AG09319 (cell line): ENCODE measurements at regions not wholly inside any gene's neighbourhood (a gene's known extent, or its start where the extent isn't known, plus 50 kb on each side); places are given as distances from the start of the nearest gene placed in this dataset.

Experiments used
- DNase-seq: peaks from one replicate; pipeline ENCODE4 v3.0.0-alpha.2; 2010; ENCODE audit warnings: low read depth; ENCODE audit errors: extremely low read depth
- CTCF ChIP-seq: IDR thresholded peaks from 2 replicates; pipeline ENCODE4 v1.5.1; 2011; ENCODE audit warnings: low read depth, mild to moderate bottlenecking, inconsistent platforms, low read length, moderate library complexity

- DNase-seq: no peak
- TF ChIP-seq CTCF: no peak
These were observed 419.9 kb upstream of the ATP2B1 start for GRCh38 chr12:90128526-90128925.

GRCh38 chr12:90126125-90126524 lies 417.5 kb upstream of the ATP2B1 start:
- no peak for TF ChIP-seq CTCF

GRCh38 chr12:90124914-90125313 lies 416.3 kb upstream of the ATP2B1 start:
- TF ChIP-seq CTCF: no peak
- no peak for DNase-seq

More at GRCh38 chr12:90126125-90126524, 417.5 kb upstream of the ATP2B1 start:
- no peak for DNase-seq

GRCh38 chr12:90124289-90124688 lies 415.7 kb upstream of the ATP2B1 start:
- no peak for TF ChIP-seq CTCF
- DNase-seq: no peak

- no peak for DNase-seq
- no peak for TF ChIP-seq CTCF
These were observed 414.0 kb upstream of the ATP2B1 start for GRCh38 chr12:90122681-90123080.

GRCh38 chr12:90120627-90121026 lies 412.0 kb upstream of the ATP2B1 start:
- DNase-seq: no peak

GRCh38 chr12:90112666-90113065 lies 404.0 kb upstream of the ATP2B1 start:
- DNase-seq: no peak

More at GRCh38 chr12:90120627-90121026, 412.0 kb upstream of the ATP2B1 start:
- no peak for TF ChIP-seq CTCF

More at GRCh38 chr12:90112666-90113065, 404.0 kb upstream of the ATP2B1 start:
- no peak for TF ChIP-seq CTCF
